ENCODE measurements at regions not wholly inside any gene's neighbourhood (a gene's known extent, or its start where the extent isn't known, plus 50 kb on each side); places are given as distances from the start of the nearest gene placed in this dataset.

DNA sequence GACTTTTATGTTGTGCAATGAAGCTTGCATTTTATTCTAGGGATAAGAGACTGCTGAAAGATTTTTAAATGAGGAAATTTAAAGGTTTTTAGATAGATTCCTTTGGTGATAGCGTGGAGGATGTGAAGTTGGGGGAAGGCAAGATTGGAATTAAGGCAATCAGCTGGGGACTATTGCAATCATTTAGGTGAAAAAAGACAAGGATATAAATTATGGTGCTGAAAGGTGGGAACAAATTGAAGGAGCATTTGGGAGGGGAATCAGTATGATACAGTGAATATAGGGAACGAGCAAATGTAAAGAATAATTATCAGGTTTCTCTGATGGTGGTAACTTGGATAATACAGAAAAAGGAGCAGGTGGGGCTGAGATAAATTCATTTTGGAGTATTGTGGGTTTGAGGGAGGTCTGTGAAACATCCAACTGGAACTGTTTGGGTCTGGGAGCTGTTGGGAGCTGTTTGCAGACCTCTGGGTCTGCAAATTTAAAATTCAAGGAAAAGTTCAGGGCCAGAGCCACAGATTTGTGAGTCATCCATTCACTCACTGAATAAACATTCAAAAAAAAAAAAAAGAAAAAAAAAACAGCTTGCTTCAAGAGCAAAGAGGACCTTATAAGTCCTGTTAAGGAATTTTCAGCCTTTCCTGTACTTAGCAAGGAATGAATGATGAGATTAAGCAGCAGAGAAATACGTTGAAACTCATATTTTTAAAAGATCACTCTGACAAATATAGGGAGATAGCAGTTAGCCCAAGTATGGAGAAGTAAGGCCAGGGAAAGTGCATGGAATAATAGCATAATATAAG is 257.5 kb upstream of the FN1 start (continued):
- TF ChIP-seq, protein P1, sequence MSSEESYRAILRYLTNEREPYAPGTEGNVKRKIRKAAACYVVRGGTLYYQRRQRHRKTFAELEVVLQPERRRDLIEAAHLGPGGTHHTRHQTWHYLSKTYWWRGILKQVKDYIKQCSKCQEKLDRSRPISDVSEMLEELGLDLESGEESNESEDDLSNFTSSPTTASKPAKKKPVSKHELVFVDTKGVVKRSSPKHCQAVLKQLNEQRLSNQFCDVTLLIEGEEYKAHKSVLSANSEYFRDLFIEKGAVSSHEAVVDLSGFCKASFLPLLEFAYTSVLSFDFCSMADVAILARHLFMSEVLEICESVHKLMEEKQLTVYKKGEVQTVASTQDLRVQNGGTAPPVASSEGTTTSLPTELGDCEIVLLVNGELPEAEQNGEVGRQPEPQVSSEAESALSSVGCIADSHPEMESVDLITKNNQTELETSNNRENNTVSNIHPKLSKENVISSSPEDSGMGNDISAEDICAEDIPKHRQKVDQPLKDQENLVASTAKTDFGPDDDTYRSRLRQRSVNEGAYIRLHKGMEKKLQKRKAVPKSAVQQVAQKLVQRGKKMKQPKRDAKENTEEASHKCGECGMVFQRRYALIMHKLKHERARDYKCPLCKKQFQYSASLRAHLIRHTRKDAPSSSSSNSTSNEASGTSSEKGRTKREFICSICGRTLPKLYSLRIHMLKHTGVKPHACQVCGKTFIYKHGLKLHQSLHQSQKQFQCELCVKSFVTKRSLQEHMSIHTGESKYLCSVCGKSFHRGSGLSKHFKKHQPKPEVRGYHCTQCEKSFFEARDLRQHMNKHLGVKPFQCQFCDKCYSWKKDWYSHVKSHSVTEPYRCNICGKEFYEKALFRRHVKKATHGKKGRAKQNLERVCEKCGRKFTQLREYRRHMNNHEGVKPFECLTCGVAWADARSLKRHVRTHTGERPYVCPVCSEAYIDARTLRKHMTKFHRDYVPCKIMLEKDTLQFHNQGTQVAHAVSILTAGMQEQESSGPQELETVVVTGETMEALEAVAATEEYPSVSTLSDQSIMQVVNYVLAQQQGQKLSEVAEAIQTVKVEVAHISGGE (CRISPR knock-in tag; IDR thresholded peaks at IDR 0.05): no peak
- TF ChIP-seq NBN (IDR thresholded peaks at IDR 0.05) (no peak), NRF1 (conservative IDR thresholded peaks at IDR 0.05; ENCODE audit: low read depth, low read length) (no peak), MYC (IDR thresholded peaks at IDR 0.05; ENCODE audit: insufficient read depth, insufficient read length, insufficient replicate concordance, low read length, severe bottlenecking) (no peak)
- TF ChIP-seq, protein P2, sequence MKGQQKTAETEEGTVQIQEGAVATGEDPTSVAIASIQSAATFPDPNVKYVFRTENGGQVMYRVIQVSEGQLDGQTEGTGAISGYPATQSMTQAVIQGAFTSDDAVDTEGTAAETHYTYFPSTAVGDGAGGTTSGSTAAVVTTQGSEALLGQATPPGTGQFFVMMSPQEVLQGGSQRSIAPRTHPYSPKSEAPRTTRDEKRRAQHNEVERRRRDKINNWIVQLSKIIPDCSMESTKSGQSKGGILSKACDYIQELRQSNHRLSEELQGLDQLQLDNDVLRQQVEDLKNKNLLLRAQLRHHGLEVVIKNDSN (IDR thresholded peaks at IDR 0.05; ENCODE audit: borderline replicate concordance, extremely low read length, insufficient read depth, low read depth, low read length): no peak
